ENCODE measurements at regions not wholly inside any gene's neighbourhood (a gene's known extent, or its start where the extent isn't known, plus 50 kb on each side); places are given as distances from the start of the nearest gene placed in this dataset.

GRCh38 chr1:83779565-83779964 lies 219.4 kb downstream of the TTLL7 start:
- DNase-seq = no peak
- H3K27ac ChIP-seq = no peak overlapping the region
- no peak for TF ChIP-seq CTCF (IDR thresholded peaks at IDR 0.05)
- no peak for TF ChIP-seq EP300 (IDR thresholded peaks at IDR 0.05; ENCODE audit: low read depth)
- no peak for TF ChIP-seq POLR2AphosphoS5 (IDR thresholded peaks at IDR 0.05)
- no peak for TF ChIP-seq POLR2A (IDR thresholded peaks at IDR 0.05)
- no peaks in the 10 kb centered on the region for H3K36me3 ChIP-seq
- H3K4me3 ChIP-seq = no peak overlapping the region
- H3K9me3 ChIP-seq = no peaks in the 10 kb centered on the region
- no peaks in the 10 kb centered on the region for H3K4me1 ChIP-seq
- intact Hi-C loops (cut with DNase I; ENCODE audit: low total_unique reads) = no loop called here
- in situ Hi-C loops (cut with MboI; ENCODE audit: low pct_ligation_motif_present in 1 of 4, low pct_unique_long_range_greater_than_20kb in 1 of 4, low sequenced_read_pairs in 3 of 4) = no loop called here
- no peaks in the 10 kb centered on the region for H3K27me3 ChIP-seq

GRCh38 chr1:83777758-83778101 lies 221.2 kb downstream of the TTLL7 start:
- intact Hi-C loops (cut with DNase I; ENCODE audit: low total_unique reads) = no loop called here
- no peak overlapping the region for H3K4me3 ChIP-seq
- H3K27me3 ChIP-seq = no peaks in the 10 kb centered on the region
- no peaks in the 10 kb centered on the region for H3K4me1 ChIP-seq
- H3K27ac ChIP-seq = no peak overlapping the region
- DNase-seq = no peak
- no peaks in the 10 kb centered on the region for H3K36me3 ChIP-seq
- in situ Hi-C loops (cut with MboI; ENCODE audit: low pct_ligation_motif_present in 1 of 4, low pct_unique_long_range_greater_than_20kb in 1 of 4, low sequenced_read_pairs in 3 of 4) = no loop called here
- TF ChIP-seq POLR2AphosphoS5 (IDR thresholded peaks at IDR 0.05) (no peak), CTCF (IDR thresholded peaks at IDR 0.05) (no peak), POLR2A (IDR thresholded peaks at IDR 0.05) (no peak), EP300 (IDR thresholded peaks at IDR 0.05; ENCODE audit: low read depth) (no peak)
- WGBS, 2 donors (ENCODE audit: low coverage in 1 of 2) = 87 to 88% methylated on average over 4 of the region's 4 CpGs
- H3K9me3 ChIP-seq = no peaks in the 10 kb centered on the region

GRCh38 chr1:83776913-83777757 lies 221.8 kb downstream of the TTLL7 start:
- H3K27ac ChIP-seq = no peak overlapping the region
- no peaks in the 10 kb centered on the region for H3K27me3 ChIP-seq
- in situ Hi-C loops (cut with MboI; ENCODE audit: low pct_ligation_motif_present in 1 of 4, low pct_unique_long_range_greater_than_20kb in 1 of 4, low sequenced_read_pairs in 3 of 4) (no loop called here), intact Hi-C loops (cut with DNase I; ENCODE audit: low total_unique reads) (no loop called here)
- 92 to 94% methylated on average over 5 to 7 of the region's 7 CpGs for WGBS, 2 donors (ENCODE audit: low coverage in 1 of 2)
- TF ChIP-seq EP300 (IDR thresholded peaks at IDR 0.05; ENCODE audit: low read depth) (no peak), POLR2AphosphoS5 (IDR thresholded peaks at IDR 0.05) (no peak), CTCF (IDR thresholded peaks at IDR 0.05) (no peak)
- H3K36me3 ChIP-seq = no peaks in the 10 kb centered on the region
- H3K4me1 ChIP-seq = no peaks in the 10 kb centered on the region
- DNase-seq = no peak
- H3K4me3 ChIP-seq = no peak overlapping the region
- H3K9me3 ChIP-seq = no peaks in the 10 kb centered on the region

GRCh38 chr1:83775977-83776603 lies 222.8 kb downstream of the TTLL7 start:
- TF ChIP-seq POLR2AphosphoS5 (IDR thresholded peaks at IDR 0.05) = no peak
- no peak for TF ChIP-seq EP300 (IDR thresholded peaks at IDR 0.05; ENCODE audit: low read depth)
- TF ChIP-seq CTCF (IDR thresholded peaks at IDR 0.05) = no peak
- TF ChIP-seq POLR2A (IDR thresholded peaks at IDR 0.05) = no peak
- Histone ChIP-seq H3K9me3 (no peaks in the 10 kb centered on the region), H3K4me3 (no peak overlapping the region), H3K36me3 (no peaks in the 10 kb centered on the region), H3K27ac (no peak overlapping the region), H3K27me3 (no peaks in the 10 kb centered on the region), H3K4me1 (no peaks in the 10 kb centered on the region)
- DNase-seq = no peak
- in situ Hi-C loops (cut with MboI; ENCODE audit: low pct_ligation_motif_present in 1 of 4, low pct_unique_long_range_greater_than_20kb in 1 of 4, low sequenced_read_pairs in 3 of 4) (no loop called here), intact Hi-C loops (cut with DNase I; ENCODE audit: low total_unique reads) (loop anchor here (1.0 kb wide), 1 partner anchor 9 kb away; no protein-coding TSS in a partner anchor)
- 85 to 92% methylated on average over 1 of the region's 1 CpG for WGBS, 2 donors (ENCODE audit: low coverage in 1 of 2)
